Adrenal gland (tissue), 5 donors: ENCODE measurements at regions not wholly inside any gene's neighbourhood (a gene's known extent, or its start where the extent isn't known, plus 50 kb on each side); places are given as distances from the start of the nearest gene placed in this dataset.

Experiments used
- CTCF ChIP-seq, 6 experiments: fragments of 450-650 bp in 4 of 6; fragments of 200-600 bp in 2 of 6; sonication (generic) in 1 of 6; IDR thresholded peaks; 1 replicate in 5 of 6; 2 replicates in 1 of 6; pipeline versions ENCODE4 v1.5.1 to v1.8.0; 2016 to 2021; ENCODE audit warnings: antibody characterized with exemption in 6 of 6, mild to moderate bottlenecking in 2 of 6, moderate library complexity in 1 of 6
- POLR2A ChIP-seq, 2 donors: fragments of 450-650 bp; IDR thresholded peaks; one replicate each; pipeline ENCODE4 v1.6.1; 2017; ENCODE audit warnings: antibody characterized with exemption in 2 of 2, mild to moderate bottlenecking in 2 of 2, moderate library complexity in 1 of 2
- donor health status: DM: no; HTN: no; CAD: no.

- no peak for TF ChIP-seq CTCF (IDR thresholded peaks at IDR 0.05)
- no peak for TF ChIP-seq POLR2A (IDR thresholded peaks at IDR 0.05)
Measured at GRCh38 chr4:189032606-189033338, 893.5 kb downstream of the TRIML1 start.
